HG03103 (cell line): ENCODE measurements at regions not wholly inside any gene's neighbourhood (a gene's known extent, or its start where the extent isn't known, plus 50 kb on each side); places are given as distances from the start of the nearest gene placed in this dataset.
"Not testable (repeated sequence)": the region's sequence is repeated elsewhere in the genome, so short reads cannot be mapped to it uniquely, and the experiment has no call there.

Experiments used
- ATAC-seq: cut with Tn5 transposase; IDR thresholded peaks from one replicate; pipeline ENCODE4 v1.9.1; 2021; ENCODE audit warnings: low read depth; ENCODE audit not compliant: unreplicated experiment

DNA sequence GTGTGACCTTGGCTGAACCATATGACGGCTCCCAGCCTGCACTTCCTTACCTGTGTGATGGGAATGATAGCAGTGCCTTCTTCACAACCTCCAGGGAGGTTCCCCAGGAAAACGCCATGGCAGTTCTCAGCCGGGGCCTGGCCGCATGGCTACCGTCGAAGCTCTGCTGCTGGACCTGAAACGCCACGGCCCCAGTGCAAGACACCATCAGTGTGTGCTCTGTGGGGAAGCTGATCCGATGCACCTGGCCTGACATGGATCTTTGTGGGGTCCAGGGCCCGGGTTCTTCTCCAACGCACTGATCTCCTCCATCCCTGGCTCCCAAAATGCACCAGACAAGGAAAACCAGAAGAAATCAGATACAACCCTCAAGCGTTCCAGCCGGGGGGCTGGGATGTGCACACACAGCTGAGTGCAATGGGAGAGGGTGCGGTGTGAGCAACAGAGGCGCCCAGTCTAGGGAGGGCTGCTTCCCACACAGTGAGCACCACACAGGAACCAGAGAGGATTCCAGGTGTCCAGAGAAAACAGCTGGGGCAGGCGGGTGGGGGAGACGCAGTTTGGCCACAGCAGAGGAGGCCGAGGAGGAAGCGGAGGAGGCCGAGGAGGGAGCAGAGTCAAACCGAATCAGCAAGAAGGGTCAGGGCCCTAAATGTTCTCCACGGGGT lies 54.3 kb upstream of the ZNF469 start:
- no peak for ATAC-seq

DNA sequence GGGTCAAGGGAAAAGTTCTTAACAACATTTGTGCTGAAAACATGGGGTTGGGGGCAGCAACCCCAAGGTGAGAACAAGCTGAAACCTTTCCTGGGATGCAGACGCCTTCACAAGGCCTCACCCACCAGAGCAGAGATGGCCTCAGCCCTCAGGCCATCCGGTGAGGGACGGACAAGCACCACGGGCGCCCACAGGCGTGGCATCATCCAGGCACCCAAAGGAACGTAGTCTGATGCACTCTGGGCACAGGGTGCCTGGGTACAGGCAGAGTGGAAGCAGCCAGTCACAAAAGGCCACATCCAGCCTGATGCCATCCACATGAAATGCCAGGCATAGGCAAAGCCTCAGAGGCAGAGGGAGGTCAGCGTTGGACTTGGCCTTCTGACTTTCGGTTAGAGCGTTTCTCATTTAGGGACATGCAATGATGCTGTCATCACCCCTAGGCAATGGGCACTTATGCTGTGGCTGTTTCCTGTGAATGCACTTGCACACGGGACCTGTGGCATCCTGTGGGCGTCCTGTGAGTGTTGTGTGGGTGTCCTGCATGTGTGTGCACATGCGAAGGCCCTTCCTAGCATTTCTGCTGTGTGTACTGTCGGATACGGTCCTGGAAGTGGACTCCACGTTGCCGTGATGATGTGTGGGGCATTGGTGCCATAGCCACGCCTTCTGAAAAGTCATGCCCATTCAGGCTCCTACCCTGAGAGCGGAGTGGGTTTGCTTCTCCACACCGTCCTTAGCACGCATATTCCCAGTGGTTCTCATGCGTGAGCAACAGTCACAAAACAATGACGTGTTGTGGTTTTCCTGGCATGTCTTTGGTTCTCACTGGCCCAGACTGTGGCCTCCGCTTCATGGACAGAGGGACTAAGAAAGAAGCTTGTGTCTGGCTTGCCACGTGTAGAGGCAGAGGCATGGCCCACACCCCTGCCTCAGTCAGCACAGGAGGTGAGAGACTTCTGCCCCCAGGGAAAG lies 52.7 kb upstream of the ZNF469 start:
- ATAC-seq = no peak

GRCh38 chr16:88330971-88331890 lies 51.5 kb upstream of the ZNF469 start:
- ATAC-seq = no peak

- ATAC-seq = no peak
These were observed 50.5 kb upstream of the ZNF469 start for GRCh38 chr16:88331989-88332920.

GRCh38 chr16:88332921-88333825 lies 49.6 kb upstream of the ZNF469 start:
- ATAC-seq = not testable (repeated sequence)
